OCI-LY1 (cell line): ENCODE measurements at regions not wholly inside any gene's neighbourhood (a gene's known extent, or its start where the extent isn't known, plus 50 kb on each side); places are given as distances from the start of the nearest gene placed in this dataset.

Experiments used
- H2AFZ ChIP-seq: fragments of 200-600 bp; sonication (generic), shearing (Covaris generic); 2 replicates; pipeline ENCODE4 v1.6.0; 2014; ENCODE audit warnings: antibody characterized with exemption, mild to moderate bottlenecking, low read length
- H3F3A ChIP-seq: fragments of 200-600 bp; sonication (generic), shearing (Covaris generic); 2 replicates; pipeline ENCODE4 v1.6.0; 2014; ENCODE audit warnings: mild to moderate bottlenecking, antibody characterized with exemption, low read length, moderate library complexity; ENCODE audit not compliant: insufficient read depth
- H3K27ac ChIP-seq: fragments of 200-600 bp; sonication (generic); 2 replicates; pipeline ENCODE4 v1.5.1; 2014; ENCODE audit warnings: low read length, mixed run types, mild to moderate bottlenecking, low read depth; ENCODE audit not compliant: poor library complexity, severe bottlenecking
- H3K27me3 ChIP-seq: fragments of 200-600 bp; sonication (generic); 2 replicates; pipeline ENCODE4 v1.6.0; 2014; ENCODE audit warnings: antibody characterized with exemption, mild to moderate bottlenecking, low read length, moderate library complexity; ENCODE audit not compliant: insufficient read depth
- H3K36me3 ChIP-seq: fragments of 200-600 bp; sonication (generic); 2 replicates; pipeline ENCODE4 v1.6.1; 2014; ENCODE audit warnings: mild to moderate bottlenecking, antibody characterized with exemption, low read length, moderate library complexity, mixed read lengths; ENCODE audit not compliant: insufficient read depth
- H3K4me1 ChIP-seq: fragments of 200-600 bp; sonication (generic); 2 replicates; pipeline ENCODE4 v1.5.1; 2014; ENCODE audit warnings: mild to moderate bottlenecking, low read length, moderate library complexity; ENCODE audit not compliant: insufficient read depth, severe bottlenecking
- H3K4me2 ChIP-seq: fragments of 200-600 bp; sonication (generic), shearing (Covaris generic); 2 replicates; pipeline ENCODE4 v1.6.1; 2014; ENCODE audit warnings: low read length
- H3K4me3 ChIP-seq: fragments of 200-600 bp; sonication (generic); 2 replicates; pipeline ENCODE4 v1.5.1; 2014; ENCODE audit warnings: low read length, low read depth, mild to moderate bottlenecking, mixed read lengths; ENCODE audit not compliant: poor library complexity, severe bottlenecking
- H3K79me2 ChIP-seq: fragments of 200-600 bp; shearing (Covaris generic); 2 replicates; pipeline ENCODE4 v1.6.1; 2016; ENCODE audit warnings: mixed run types, low read length, mixed read lengths; ENCODE audit not compliant: insufficient read depth
- H3K9ac ChIP-seq: fragments of 200-600 bp; sonication (generic), shearing (Covaris generic); 2 replicates; pipeline ENCODE4 v1.6.1; 2014; ENCODE audit warnings: mild to moderate bottlenecking, low read length, mixed read lengths
- H3K9me2 ChIP-seq: fragments of 200-600 bp; sonication (generic), shearing (Covaris generic); 2 replicates; pipeline ENCODE4 v1.6.1; 2014; ENCODE audit warnings: low read depth, mild to moderate bottlenecking, low read length, mixed read lengths
- H3K9me3 ChIP-seq: fragments of 200-600 bp; shearing (Covaris generic); 2 replicates; pipeline ENCODE4 v1.6.1; 2014; ENCODE audit warnings: low read length, mixed read lengths
- H4K20me1 ChIP-seq: fragments of 200-600 bp; sonication (generic), shearing (Covaris generic); 2 replicates; pipeline ENCODE4 v1.6.0; 2016; ENCODE audit warnings: mild to moderate bottlenecking, low read length; ENCODE audit not compliant: insufficient read depth
- EZH2 ChIP-seq: fragments of 200-600 bp; sonication (generic), shearing (Covaris generic); IDR thresholded peaks from 2 replicates; pipeline ENCODE4 v1.8.0; 2017; ENCODE audit warnings: borderline replicate concordance, mixed run types, mild to moderate bottlenecking, antibody characterized with exemption, low read length, moderate library complexity, mixed read lengths
- TF ChIP-seq, protein P1 (sequence below): fragments of 200-600 bp; sonication (generic), shearing (Covaris generic); IDR thresholded peaks from 2 replicates; pipeline ENCODE4 v1.5.1; 2017; ENCODE audit warnings: mild to moderate bottlenecking, antibody characterized with exemption, low read length, moderate library complexity, mixed read lengths

DNA sequence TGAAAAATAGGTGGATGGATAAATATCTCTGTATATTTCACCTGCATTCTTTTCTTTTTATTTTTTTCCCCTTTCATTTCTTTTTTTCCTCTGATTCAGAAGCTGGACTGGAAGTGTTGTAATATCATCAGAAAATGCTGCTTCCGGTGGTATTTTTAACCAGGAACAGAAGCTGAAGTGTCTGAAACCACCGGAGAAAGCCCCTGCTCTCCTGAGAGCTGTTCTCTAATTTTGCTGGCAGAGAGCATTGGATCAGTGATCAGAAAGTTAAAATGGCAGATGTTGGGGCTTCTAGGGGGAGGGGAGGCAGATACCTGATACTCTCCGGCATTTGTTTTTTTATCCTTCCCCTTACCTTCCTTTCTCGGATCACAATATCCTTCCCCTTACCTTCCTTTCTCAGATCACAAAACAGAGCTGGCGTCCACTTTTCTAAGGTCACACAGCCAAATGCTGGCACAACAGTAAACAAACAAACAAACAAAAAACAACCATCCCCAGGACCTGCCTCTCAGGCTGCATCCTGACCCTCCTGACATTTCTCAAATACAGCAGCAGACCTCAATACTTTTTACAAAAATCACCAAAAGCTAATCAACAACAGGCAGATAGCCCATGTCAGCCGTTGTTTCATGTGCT lies 143.2 kb upstream of the ZNF217 start:
- Histone ChIP-seq H3F3A (peaks cover 7% of the 10 kb centered on the region), H3K36me3 (no peaks in the 10 kb centered on the region), H2AFZ (peak overlapping the region; percentile 33; the same call in 1 of the 2 replicates), H3K79me2 (no peaks in the 10 kb centered on the region), H3K9ac (peak overlapping the region; percentile 67), H3K4me1 (peaks cover 66% of the 10 kb centered on the region), H3K27ac (peak overlapping the region; percentile 95), H3K27me3 (no peaks in the 10 kb centered on the region), H3K4me2 (peak overlapping the region; percentile 80), H4K20me1 (no peaks in the 10 kb centered on the region), H3K9me3 (no peaks in the 10 kb centered on the region), H3K4me3 (peak overlapping the region; percentile 48), H3K9me2 (no peaks in the 10 kb centered on the region)
- TF ChIP-seq EZH2, result no peak
- TF ChIP-seq, protein P1, sequence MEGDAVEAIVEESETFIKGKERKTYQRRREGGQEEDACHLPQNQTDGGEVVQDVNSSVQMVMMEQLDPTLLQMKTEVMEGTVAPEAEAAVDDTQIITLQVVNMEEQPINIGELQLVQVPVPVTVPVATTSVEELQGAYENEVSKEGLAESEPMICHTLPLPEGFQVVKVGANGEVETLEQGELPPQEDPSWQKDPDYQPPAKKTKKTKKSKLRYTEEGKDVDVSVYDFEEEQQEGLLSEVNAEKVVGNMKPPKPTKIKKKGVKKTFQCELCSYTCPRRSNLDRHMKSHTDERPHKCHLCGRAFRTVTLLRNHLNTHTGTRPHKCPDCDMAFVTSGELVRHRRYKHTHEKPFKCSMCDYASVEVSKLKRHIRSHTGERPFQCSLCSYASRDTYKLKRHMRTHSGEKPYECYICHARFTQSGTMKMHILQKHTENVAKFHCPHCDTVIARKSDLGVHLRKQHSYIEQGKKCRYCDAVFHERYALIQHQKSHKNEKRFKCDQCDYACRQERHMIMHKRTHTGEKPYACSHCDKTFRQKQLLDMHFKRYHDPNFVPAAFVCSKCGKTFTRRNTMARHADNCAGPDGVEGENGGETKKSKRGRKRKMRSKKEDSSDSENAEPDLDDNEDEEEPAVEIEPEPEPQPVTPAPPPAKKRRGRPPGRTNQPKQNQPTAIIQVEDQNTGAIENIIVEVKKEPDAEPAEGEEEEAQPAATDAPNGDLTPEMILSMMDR, result no peak

DNA sequence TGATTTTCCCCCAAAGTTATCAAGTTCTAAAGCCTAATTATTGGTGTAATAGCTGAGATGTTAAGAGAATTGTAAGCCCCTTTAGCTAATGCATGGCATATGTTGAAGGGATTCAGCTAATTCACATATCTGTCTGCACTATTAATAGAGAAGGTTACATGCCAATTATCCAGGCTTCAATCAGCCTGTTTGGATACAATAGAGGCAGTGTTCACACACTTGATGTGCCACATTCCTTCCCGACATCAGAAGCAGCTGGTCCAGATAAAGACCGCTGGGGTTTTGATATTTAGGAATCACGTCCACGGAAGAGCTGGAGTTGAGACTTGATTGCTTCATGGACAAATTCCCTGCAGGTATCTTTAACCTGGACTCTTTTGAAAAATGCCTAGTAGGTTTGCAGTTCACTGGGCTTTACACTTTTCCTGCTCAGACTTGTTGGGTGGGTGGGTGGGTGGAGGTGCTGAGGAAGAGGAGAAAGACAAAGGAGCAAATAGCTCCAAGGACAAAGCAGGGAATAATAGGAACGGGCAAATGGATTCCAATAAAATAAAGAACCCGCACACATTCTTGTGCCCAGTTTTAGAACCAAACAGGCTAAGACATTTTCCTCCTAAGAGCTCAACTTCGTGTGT lies 142.6 kb upstream of the ZNF217 start:
- H3K9me2 ChIP-seq, result no peaks in the 10 kb centered on the region
- peak overlapping the region; percentile 67; the same call in 1 of the 2 replicates for H3K9ac ChIP-seq
- no peak overlapping the region for H3K4me3 ChIP-seq
- TF ChIP-seq, protein P1, result no peak
- TF ChIP-seq EZH2, result no peak
- H4K20me1 ChIP-seq, result no peaks in the 10 kb centered on the region
- H3K9me3 ChIP-seq, result no peaks in the 10 kb centered on the region
- peak overlapping the region; percentile 95 for H3K27ac ChIP-seq
- peaks cover 60% of the 10 kb centered on the region for H3K4me1 ChIP-seq
- H3K79me2 ChIP-seq, result no peaks in the 10 kb centered on the region
- H2AFZ ChIP-seq, result no peak overlapping the region
- no peaks in the 10 kb centered on the region for H3K27me3 ChIP-seq
- peak overlapping the region; percentile 80 for H3K4me2 ChIP-seq
- peaks cover 7% of the 10 kb centered on the region for H3F3A ChIP-seq
- H3K36me3 ChIP-seq, result no peaks in the 10 kb centered on the region

DNA sequence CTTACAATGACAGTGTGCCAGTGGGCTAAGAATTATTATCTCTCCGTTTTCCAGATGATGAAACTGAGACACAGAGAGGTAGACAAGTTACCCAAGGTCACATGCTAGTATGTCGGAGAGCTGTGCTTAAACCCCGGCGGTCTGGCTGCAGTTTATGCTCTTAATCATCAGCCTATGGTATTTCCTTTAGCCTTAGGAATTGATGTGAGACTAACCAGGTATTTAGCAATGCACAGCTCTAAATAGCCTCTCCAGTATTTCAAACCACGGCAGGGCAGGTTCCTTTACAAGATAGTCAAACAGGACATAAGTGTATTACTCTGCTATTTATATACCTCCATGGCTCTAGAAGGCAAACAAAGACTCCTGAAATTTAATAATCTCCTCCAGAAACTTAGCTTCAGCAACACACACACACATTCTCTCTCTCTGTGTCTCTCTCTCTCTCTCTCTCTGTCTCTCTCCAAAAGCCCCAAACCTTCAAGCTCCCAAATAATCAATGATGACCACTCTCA lies 142.0 kb upstream of the ZNF217 start:
- Histone ChIP-seq H3K4me1 (peaks cover 57% of the 10 kb centered on the region), H3K36me3 (no peaks in the 10 kb centered on the region), H3K27me3 (no peaks in the 10 kb centered on the region), H3K9me2 (no peaks in the 10 kb centered on the region), H3K79me2 (no peaks in the 10 kb centered on the region), H3K9ac (peak overlapping the region; percentile 21; the same call in 1 of the 2 replicates), H3K9me3 (no peaks in the 10 kb centered on the region), H4K20me1 (no peaks in the 10 kb centered on the region), H3K27ac (peak overlapping the region; percentile 95), H3K4me2 (peak overlapping the region; percentile 26; the same call in 1 of the 2 replicates), H3F3A (peaks cover 7% of the 10 kb centered on the region), H3K4me3 (no peak overlapping the region), H2AFZ (no peak overlapping the region)
- TF ChIP-seq, protein P1, result no peak
- TF ChIP-seq EZH2, result no peak
